Thoracic aorta (tissue), 2 donors: ENCODE measurements at regions not wholly inside any gene's neighbourhood (a gene's known extent, or its start where the extent isn't known, plus 50 kb on each side); places are given as distances from the start of the nearest gene placed in this dataset.

Experiments
- ATAC-seq: fragments of 150-250 bp; one replicate; pipeline ENCODE4 v1.8.0; 2017; ENCODE audit warnings: low read depth; ENCODE audit not compliant: insufficient number of reproducible peaks, low FRiP score
- DNase-seq: peaks from one replicate; pipeline ENCODE4 v3.0.0-alpha.2; 2020; ENCODE audit warnings: low spot score
- H3K27ac ChIP-seq, 2 donors: fragments of 200-600 bp; sonication (generic); 1 replicate in 1 of 2; 2 replicates in 1 of 2; pipeline ENCODE4 v1.5.1; 2016; ENCODE audit warnings: mild to moderate bottlenecking in 2 of 2, moderate library complexity in 2 of 2
- H3K27me3 ChIP-seq: fragments of 200-600 bp; sonication (generic); replicated peaks from 2 replicates; pipeline ENCODE4 v1.6.0; 2016; ENCODE audit warnings: mild to moderate bottlenecking; ENCODE audit not compliant: insufficient read depth
- H3K36me3 ChIP-seq: fragments of 200-600 bp; sonication (generic); one replicate; pipeline ENCODE4 v1.5.1; 2016
- H3K4me1 ChIP-seq, 2 donors: fragments of 200-600 bp; sonication (generic); 1 replicate in 1 of 2; 2 replicates in 1 of 2; pipeline versions ENCODE4 v1.5.1 to v1.6.0; 2016; ENCODE audit warnings: low read depth in 2 of 2, mild to moderate bottlenecking in 1 of 2; ENCODE audit not compliant: control insufficient read depth in 1 of 2
- H3K4me3 ChIP-seq: fragments of 200-600 bp; sonication (generic); 2 replicates; pipeline ENCODE4 v1.5.1; 2016; ENCODE audit warnings: mild to moderate bottlenecking
- H3K9me3 ChIP-seq: fragments of 200-600 bp; sonication (generic); 2 replicates; pipeline ENCODE4 v1.5.1; 2016
- CTCF ChIP-seq: fragments of 200-600 bp; sonication (generic); IDR thresholded peaks from one replicate; pipeline ENCODE4 v1.5.1; 2019; ENCODE audit warnings: antibody characterized with exemption

- Histone ChIP-seq H3K4me1 (no peaks in the 10 kb centered on the region), H3K36me3 (no peaks in the 10 kb centered on the region), H3K27ac (no peak overlapping the region), H3K27me3 (no peaks in the 10 kb centered on the region), H3K9me3 (no peaks in the 10 kb centered on the region), H3K4me3 (no peak overlapping the region)
- ATAC-seq (no peak), DNase-seq (no peak)
- TF ChIP-seq CTCF, result no peak
Measured at GRCh38 chr3:117356091-117356705, 646.6 kb downstream of the TUSC7 start.

- no peak overlapping the region for H3K27ac ChIP-seq
- ATAC-seq (no peak), DNase-seq (no peak)
- TF ChIP-seq CTCF, result no peak
- no peaks in the 10 kb centered on the region for H3K4me1 ChIP-seq
- H3K27me3 ChIP-seq, result no peaks in the 10 kb centered on the region
- no peaks in the 10 kb centered on the region for H3K9me3 ChIP-seq
- no peaks in the 10 kb centered on the region for H3K36me3 ChIP-seq
- no peak overlapping the region for H3K4me3 ChIP-seq
Measured at GRCh38 chr3:117358717-117359314, 649.2 kb downstream of the TUSC7 start.

GRCh38 chr3:117366574-117366973, 657.0 kb downstream of the TUSC7 start:
- no peaks in the 10 kb centered on the region for H3K27me3 ChIP-seq
- TF ChIP-seq CTCF, result no peak
- no peak for DNase-seq

GRCh38 chr3:117367861-117368260, 658.3 kb downstream of the TUSC7 start:
- no peaks in the 10 kb centered on the region for H3K4me1 ChIP-seq
- H3K27me3 ChIP-seq, result no peaks in the 10 kb centered on the region
- no peak for TF ChIP-seq CTCF
- ATAC-seq (no peak), DNase-seq (no peak)
- no peak overlapping the region for H3K4me3 ChIP-seq
- H3K27ac ChIP-seq, result no peak overlapping the region
- no peaks in the 10 kb centered on the region for H3K9me3 ChIP-seq
- H3K36me3 ChIP-seq, result no peaks in the 10 kb centered on the region

More at GRCh38 chr3:117366574-117366973, 657.0 kb downstream of the TUSC7 start:
- Histone ChIP-seq H3K27ac (no peak overlapping the region), H3K4me3 (no peak overlapping the region), H3K36me3 (no peaks in the 10 kb centered on the region), H3K4me1 (no peaks in the 10 kb centered on the region), H3K9me3 (no peaks in the 10 kb centered on the region)
- ATAC-seq, result no peak

GRCh38 chr3:117380631-117381030, 671.1 kb downstream of the TUSC7 start:
- no peak for DNase-seq
- no peak overlapping the region for H3K4me3 ChIP-seq
- no peaks in the 10 kb centered on the region for H3K4me1 ChIP-seq
- TF ChIP-seq CTCF, result no peak
- no peak overlapping the region for H3K27ac ChIP-seq
- H3K9me3 ChIP-seq, result no peaks in the 10 kb centered on the region
- no peaks in the 10 kb centered on the region for H3K27me3 ChIP-seq
- no peak for ATAC-seq
- H3K36me3 ChIP-seq, result no peaks in the 10 kb centered on the region
